ENCODE measurements at regions not wholly inside any gene's neighbourhood (a gene's known extent, or its start where the extent isn't known, plus 50 kb on each side); places are given as distances from the start of the nearest gene placed in this dataset.

- no peak for TF ChIP-seq PPARA (CRISPR knock-in tag; IDR thresholded peaks at IDR 0.05; ENCODE audit: borderline replicate concordance)
- no peak for TF ChIP-seq OSR1 (CRISPR knock-in tag; IDR thresholded peaks at IDR 0.05)
- TF ChIP-seq ESRRG (CRISPR knock-in tag; IDR thresholded peaks at IDR 0.05): no peak
- no peak for TF ChIP-seq TOX (CRISPR knock-in tag; IDR thresholded peaks at IDR 0.05; ENCODE audit: borderline replicate concordance)
- TF ChIP-seq PATZ1 (CRISPR knock-in tag; IDR thresholded peaks at IDR 0.05; ENCODE audit: borderline replicate concordance): no peak
- no peak for TF ChIP-seq ARNTL (CRISPR knock-in tag; IDR thresholded peaks at IDR 0.05; ENCODE audit: borderline replicate concordance, low read depth)
- TF ChIP-seq ZFP3 (CRISPR knock-in tag; IDR thresholded peaks at IDR 0.05): no peak
- no peak for TF ChIP-seq POU6F1 (CRISPR knock-in tag; IDR thresholded peaks at IDR 0.05; ENCODE audit: borderline replicate concordance, low read depth)
- TF ChIP-seq ZNF8 (CRISPR knock-in tag; IDR thresholded peaks at IDR 0.05): no peak
- TF ChIP-seq ISL1 (CRISPR knock-in tag; IDR thresholded peaks at IDR 0.05): no peak
- no peak for TF ChIP-seq ZNF565 (CRISPR knock-in tag; conservative IDR thresholded peaks at IDR 0.05; ENCODE audit: low read depth)
- no peak for TF ChIP-seq CSRNP3 (CRISPR knock-in tag; IDR thresholded peaks at IDR 0.05)
- TF ChIP-seq GLIS3 (CRISPR knock-in tag; IDR thresholded peaks at IDR 0.05): no peak
- no peak for TF ChIP-seq ZNF70 (CRISPR knock-in tag; IDR thresholded peaks at IDR 0.05)
Measured at GRCh38 chr12:18825138-18825537, 87.2 kb downstream of the CAPZA3 start.
